Body of pancreas (tissue), 4 donors: ENCODE measurements at regions not wholly inside any gene's neighbourhood (a gene's known extent, or its start where the extent isn't known, plus 50 kb on each side); places are given as distances from the start of the nearest gene placed in this dataset.

Source experiments
- POLR2A ChIP-seq, 3 donors: fragments of 450-650 bp; IDR thresholded peaks; one replicate each; pipeline ENCODE4 v1.6.1; 2016; ENCODE audit warnings: antibody characterized with exemption in 3 of 3, mild to moderate bottlenecking in 2 of 3
- TF ChIP-seq, protein P1 (sequence below), 7 experiments: fragments of 450-650 bp in 4 of 7; fragments of 200-600 bp in 3 of 7; sonication (generic) in 3 of 7; IDR thresholded peaks; one replicate each; pipeline ENCODE4 v1.5.1; 2016 to 2019; ENCODE audit warnings: antibody characterized with exemption in 7 of 7

DNA sequence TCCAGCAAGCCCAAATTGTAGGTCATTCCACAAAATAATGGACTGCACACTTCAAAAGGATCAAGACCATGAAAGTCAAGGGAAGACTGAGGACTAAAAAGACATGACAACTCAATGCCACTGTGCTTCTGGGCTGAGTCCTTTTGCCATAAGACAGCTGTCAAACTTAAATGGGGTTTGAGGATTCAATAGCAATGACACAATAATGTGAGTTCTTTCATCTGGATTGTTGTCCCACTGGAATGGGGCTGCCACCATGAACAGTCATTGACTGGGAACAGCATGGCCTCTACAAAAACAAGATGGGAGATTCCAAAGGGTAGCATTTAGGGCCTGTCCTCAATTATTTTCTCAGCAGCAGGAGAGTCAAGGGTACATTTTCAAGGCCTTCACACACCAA, 118.5 kb downstream of the EN1 start:
- TF ChIP-seq POLR2A (IDR thresholded peaks at IDR 0.05) = no peak
- TF ChIP-seq, protein P1, sequence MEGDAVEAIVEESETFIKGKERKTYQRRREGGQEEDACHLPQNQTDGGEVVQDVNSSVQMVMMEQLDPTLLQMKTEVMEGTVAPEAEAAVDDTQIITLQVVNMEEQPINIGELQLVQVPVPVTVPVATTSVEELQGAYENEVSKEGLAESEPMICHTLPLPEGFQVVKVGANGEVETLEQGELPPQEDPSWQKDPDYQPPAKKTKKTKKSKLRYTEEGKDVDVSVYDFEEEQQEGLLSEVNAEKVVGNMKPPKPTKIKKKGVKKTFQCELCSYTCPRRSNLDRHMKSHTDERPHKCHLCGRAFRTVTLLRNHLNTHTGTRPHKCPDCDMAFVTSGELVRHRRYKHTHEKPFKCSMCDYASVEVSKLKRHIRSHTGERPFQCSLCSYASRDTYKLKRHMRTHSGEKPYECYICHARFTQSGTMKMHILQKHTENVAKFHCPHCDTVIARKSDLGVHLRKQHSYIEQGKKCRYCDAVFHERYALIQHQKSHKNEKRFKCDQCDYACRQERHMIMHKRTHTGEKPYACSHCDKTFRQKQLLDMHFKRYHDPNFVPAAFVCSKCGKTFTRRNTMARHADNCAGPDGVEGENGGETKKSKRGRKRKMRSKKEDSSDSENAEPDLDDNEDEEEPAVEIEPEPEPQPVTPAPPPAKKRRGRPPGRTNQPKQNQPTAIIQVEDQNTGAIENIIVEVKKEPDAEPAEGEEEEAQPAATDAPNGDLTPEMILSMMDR (IDR thresholded peaks at IDR 0.05) = no peak
